GM23338 (cell line): ENCODE measurements at regions not wholly inside any gene's neighbourhood (a gene's known extent, or its start where the extent isn't known, plus 50 kb on each side); places are given as distances from the start of the nearest gene placed in this dataset.

Experiments used
- ATAC-seq: fragments of 200-7000 bp; cut with Tn5 transposase; 3 replicates; pipeline ENCODE4 v1.9.1; 2020
- DNase-seq: peaks from one replicate; pipeline ENCODE4 v3.0.0-alpha.2; 2015; ENCODE audit warnings: low spot score
- H2AFZ ChIP-seq: fragments of 200-600 bp; sonication (generic); 2 replicates; pipeline ENCODE4 v1.8.0; 2016; ENCODE audit warnings: antibody characterized with exemption, mild to moderate bottlenecking, moderate library complexity
- H3F3A ChIP-seq: fragments of 200-600 bp; sonication (generic); replicated peaks from 2 replicates; pipeline ENCODE4 v1.8.0; 2017; ENCODE audit warnings: antibody characterized with exemption, mixed run types, low read depth
- H3K27ac ChIP-seq: fragments of 200-600 bp; sonication (generic); 2 replicates; pipeline ENCODE4 v1.6.1; 2016; ENCODE audit warnings: low read depth
- H3K27me3 ChIP-seq: fragments of 200-600 bp; sonication (generic); 2 replicates; pipeline ENCODE4 v1.8.0; 2016; ENCODE audit warnings: mild to moderate bottlenecking, mixed run types, moderate library complexity; ENCODE audit not compliant: insufficient read depth
- H3K36me3 ChIP-seq: fragments of 200-600 bp; sonication (generic); 2 replicates; pipeline ENCODE4 v1.8.0; 2016; ENCODE audit warnings: mild to moderate bottlenecking; ENCODE audit not compliant: insufficient read depth
- H3K4me1 ChIP-seq: fragments of 200-600 bp; sonication (generic); 2 replicates; pipeline ENCODE4 v1.8.0; 2016; ENCODE audit warnings: mild to moderate bottlenecking, moderate library complexity; ENCODE audit not compliant: insufficient read depth
- H3K4me2 ChIP-seq: fragments of 200-600 bp; sonication (generic); 2 replicates; pipeline ENCODE4 v1.7.1; 2017; ENCODE audit warnings: mixed run types
- H3K4me3 ChIP-seq: fragments of 200-600 bp; sonication (generic); 2 replicates; pipeline ENCODE4 v1.6.1; 2016; ENCODE audit warnings: mixed run types
- H3K79me2 ChIP-seq: fragments of 200-600 bp; sonication (generic); replicated peaks from 2 replicates; pipeline ENCODE4 v1.8.0; 2017; ENCODE audit warnings: mild to moderate bottlenecking; ENCODE audit not compliant: insufficient read depth
- H3K9me2 ChIP-seq: fragments of 200-600 bp; sonication (generic); 2 replicates; pipeline ENCODE4 v1.8.0; 2017; ENCODE audit not compliant: insufficient read depth
- H4K20me1 ChIP-seq: fragments of 200-600 bp; sonication (generic); replicated peaks from 2 replicates; pipeline ENCODE4 v1.8.0; 2017; ENCODE audit warnings: mild to moderate bottlenecking; ENCODE audit not compliant: insufficient read depth
- H3K27ac Mint-ChIP-seq: 2 replicates; pipeline ENCODE4 v1.8.0; 2020; ENCODE audit warnings: inconsistent platforms, mild to moderate bottlenecking, moderate library complexity, mixed read lengths
- H3K27me3 Mint-ChIP-seq: 3 replicates; pipeline ENCODE4 v1.8.0; 2022; ENCODE audit warnings: low read depth, mild to moderate bottlenecking, moderate library complexity, mixed read lengths, inconsistent platforms; ENCODE audit not compliant: insufficient read depth, poor library complexity
- H3K36me3 Mint-ChIP-seq: 3 replicates; pipeline ENCODE4 v1.8.0; 2021; ENCODE audit warnings: low read depth, mild to moderate bottlenecking, inconsistent platforms, moderate library complexity, mixed read lengths
- H3K4me1 Mint-ChIP-seq: 3 replicates; pipeline ENCODE4 v1.8.0; 2020; ENCODE audit warnings: mild to moderate bottlenecking, inconsistent platforms, mixed read lengths
- H3K4me3 Mint-ChIP-seq: 3 replicates; pipeline ENCODE4 v1.8.0; 2021; ENCODE audit warnings: moderate library complexity, mild to moderate bottlenecking, inconsistent platforms, mixed read lengths
- H3K9me3 Mint-ChIP-seq: 3 replicates; pipeline ENCODE4 v1.8.0; 2020; ENCODE audit warnings: moderate library complexity, mild to moderate bottlenecking, inconsistent platforms, mixed read lengths
- CTCF ChIP-seq, 2 experiments: fragments of 200-600 bp in 1 of 2; sonication (generic) in 1 of 2; conservative IDR thresholded peaks; 2 replicates each; pipeline versions ENCODE4 v1.5.1 to v1.6.1; 2016 to 2017; ENCODE audit warnings: antibody characterized with exemption in 2 of 2, low read depth in 2 of 2, mild to moderate bottlenecking in 2 of 2, moderate library complexity in 1 of 2
- EZH2 ChIP-seq: fragments of 200-600 bp; sonication (generic); IDR thresholded peaks from one replicate; pipeline ENCODE4 v1.8.0; 2017; ENCODE audit warnings: antibody characterized with exemption, mild to moderate bottlenecking, low read depth; ENCODE audit not compliant: unreplicated experiment
- JUNB ChIP-seq: IDR thresholded peaks from one replicate; pipeline ENCODE4 v1.6.1; 2016; ENCODE audit warnings: antibody characterized with exemption; ENCODE audit not compliant: unreplicated experiment
- NANOG ChIP-seq: IDR thresholded peaks from 2 replicates; pipeline ENCODE4 v1.6.1; 2016; ENCODE audit warnings: antibody characterized with exemption, borderline replicate concordance
- REST ChIP-seq: IDR thresholded peaks from one replicate; pipeline ENCODE4 v1.6.1; 2018; ENCODE audit warnings: antibody characterized with exemption; ENCODE audit not compliant: unreplicated experiment
- STAT1 ChIP-seq: IDR thresholded peaks from one replicate; pipeline ENCODE4 v1.6.1; 2016; ENCODE audit warnings: antibody characterized with exemption; ENCODE audit not compliant: unreplicated experiment
- ZNF114 ChIP-seq: fragments of 250-450 bp; sonication (Bioruptor Pico); IDR thresholded peaks from 2 replicates; pipeline ENCODE4 v1.5.0; 2020; ENCODE audit warnings: mild to moderate bottlenecking, moderate library complexity
- ZNF331 ChIP-seq: fragments of 250-450 bp; sonication (Bioruptor Pico); IDR thresholded peaks from 2 replicates; pipeline ENCODE4 v1.5.0; 2020; ENCODE audit warnings: low read depth, mild to moderate bottlenecking, moderate library complexity
- TF ChIP-seq, protein P1 (sequence below): fragments of 250-450 bp; sonication (Bioruptor Pico); IDR thresholded peaks from 2 replicates; pipeline ENCODE4 v1.5.0; 2020; ENCODE audit warnings: mild to moderate bottlenecking, moderate library complexity
- TF ChIP-seq, protein P2 (sequence below): IDR thresholded peaks from 2 replicates; pipeline ENCODE4 v1.6.1; 2016; ENCODE audit warnings: antibody characterized with exemption

DNA sequence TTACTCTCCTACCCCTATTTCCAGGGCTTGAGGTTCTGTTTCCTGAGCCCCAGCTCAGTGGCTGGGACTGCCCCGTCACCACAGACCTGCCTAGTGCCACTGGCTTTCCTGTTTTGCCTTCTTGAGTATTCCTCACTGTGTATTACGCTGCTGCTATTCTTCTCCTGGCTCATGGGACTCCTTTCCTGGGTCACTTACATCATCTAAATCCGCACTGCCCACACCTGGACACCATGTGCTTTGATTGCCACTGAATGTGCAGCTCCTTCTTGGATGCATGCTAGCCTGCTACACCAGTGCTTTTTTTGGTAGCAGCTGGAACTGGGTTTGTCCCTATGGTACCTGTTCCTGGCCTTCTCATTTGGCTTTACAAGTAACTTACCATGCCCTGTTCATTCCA lies 96.6 kb upstream of the PTPRM start (continued):
- TF ChIP-seq, protein P1, sequence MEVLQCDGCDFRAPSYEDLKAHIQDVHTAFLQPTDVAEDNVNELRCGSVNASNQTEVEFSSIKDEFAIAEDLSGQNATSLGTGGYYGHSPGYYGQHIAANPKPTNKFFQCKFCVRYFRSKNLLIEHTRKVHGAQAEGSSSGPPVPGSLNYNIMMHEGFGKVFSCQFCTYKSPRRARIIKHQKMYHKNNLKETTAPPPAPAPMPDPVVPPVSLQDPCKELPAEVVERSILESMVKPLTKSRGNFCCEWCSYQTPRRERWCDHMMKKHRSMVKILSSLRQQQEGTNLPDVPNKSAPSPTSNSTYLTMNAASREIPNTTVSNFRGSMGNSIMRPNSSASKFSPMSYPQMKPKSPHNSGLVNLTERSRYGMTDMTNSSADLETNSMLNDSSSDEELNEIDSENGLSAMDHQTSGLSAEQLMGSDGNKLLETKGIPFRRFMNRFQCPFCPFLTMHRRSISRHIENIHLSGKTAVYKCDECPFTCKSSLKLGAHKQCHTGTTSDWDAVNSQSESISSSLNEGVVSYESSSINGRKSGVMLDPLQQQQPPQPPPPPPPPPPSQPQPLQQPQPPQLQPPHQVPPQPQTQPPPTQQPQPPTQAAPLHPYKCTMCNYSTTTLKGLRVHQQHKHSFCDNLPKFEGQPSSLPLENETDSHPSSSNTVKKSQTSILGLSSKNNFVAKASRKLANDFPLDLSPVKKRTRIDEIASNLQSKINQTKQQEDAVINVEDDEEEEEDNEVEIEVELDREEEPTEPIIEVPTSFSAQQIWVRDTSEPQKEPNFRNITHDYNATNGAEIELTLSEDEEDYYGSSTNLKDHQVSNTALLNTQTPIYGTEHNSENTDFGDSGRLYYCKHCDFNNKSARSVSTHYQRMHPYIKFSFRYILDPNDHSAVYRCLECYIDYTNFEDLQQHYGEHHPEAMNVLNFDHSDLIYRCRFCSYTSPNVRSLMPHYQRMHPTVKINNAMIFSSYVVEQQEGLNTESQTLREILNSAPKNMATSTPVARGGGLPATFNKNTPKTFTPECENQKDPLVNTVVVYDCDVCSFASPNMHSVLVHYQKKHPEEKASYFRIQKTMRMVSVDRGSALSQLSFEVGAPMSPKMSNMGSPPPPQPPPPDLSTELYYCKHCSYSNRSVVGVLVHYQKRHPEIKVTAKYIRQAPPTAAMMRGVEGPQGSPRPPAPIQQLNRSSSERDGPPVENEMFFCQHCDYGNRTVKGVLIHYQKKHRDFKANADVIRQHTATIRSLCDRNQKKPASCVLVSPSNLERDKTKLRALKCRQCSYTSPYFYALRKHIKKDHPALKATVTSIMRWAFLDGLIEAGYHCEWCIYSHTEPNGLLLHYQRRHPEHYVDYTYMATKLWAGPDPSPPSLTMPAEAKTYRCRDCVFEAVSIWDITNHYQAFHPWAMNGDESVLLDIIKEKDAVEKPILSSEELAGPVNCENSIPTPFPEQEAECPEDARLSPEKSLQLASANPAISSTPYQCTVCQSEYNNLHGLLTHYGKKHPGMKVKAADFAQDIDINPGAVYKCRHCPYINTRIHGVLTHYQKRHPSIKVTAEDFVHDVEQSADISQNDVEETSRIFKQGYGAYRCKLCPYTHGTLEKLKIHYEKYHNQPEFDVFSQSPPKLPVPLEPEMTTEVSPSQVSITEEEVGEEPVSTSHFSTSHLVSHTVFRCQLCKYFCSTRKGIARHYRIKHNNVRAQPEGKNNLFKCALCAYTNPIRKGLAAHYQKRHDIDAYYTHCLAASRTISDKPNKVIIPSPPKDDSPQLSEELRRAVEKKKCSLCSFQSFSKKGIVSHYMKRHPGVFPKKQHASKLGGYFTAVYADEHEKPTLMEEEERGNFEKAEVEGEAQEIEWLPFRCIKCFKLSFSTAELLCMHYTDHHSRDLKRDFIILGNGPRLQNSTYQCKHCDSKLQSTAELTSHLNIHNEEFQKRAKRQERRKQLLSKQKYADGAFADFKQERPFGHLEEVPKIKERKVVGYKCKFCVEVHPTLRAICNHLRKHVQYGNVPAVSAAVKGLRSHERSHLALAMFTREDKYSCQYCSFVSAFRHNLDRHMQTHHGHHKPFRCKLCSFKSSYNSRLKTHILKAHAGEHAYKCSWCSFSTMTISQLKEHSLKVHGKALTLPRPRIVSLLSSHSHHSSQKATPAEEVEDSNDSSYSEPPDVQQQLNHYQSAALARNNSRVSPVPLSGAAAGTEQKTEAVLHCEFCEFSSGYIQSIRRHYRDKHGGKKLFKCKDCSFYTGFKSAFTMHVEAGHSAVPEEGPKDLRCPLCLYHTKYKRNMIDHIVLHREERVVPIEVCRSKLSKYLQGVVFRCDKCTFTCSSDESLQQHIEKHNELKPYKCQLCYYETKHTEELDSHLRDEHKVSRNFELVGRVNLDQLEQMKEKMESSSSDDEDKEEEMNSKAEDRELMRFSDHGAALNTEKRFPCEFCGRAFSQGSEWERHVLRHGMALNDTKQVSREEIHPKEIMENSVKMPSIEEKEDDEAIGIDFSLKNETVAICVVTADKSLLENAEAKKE: no peak
- no peak for TF ChIP-seq EZH2

GRCh38 chr18:7476386-7476785 lies 90.7 kb upstream of the PTPRM start:
- no peak for DNase-seq
- H3F3A ChIP-seq: no peaks in the 10 kb centered on the region
- H3K9me2 ChIP-seq: no peaks in the 10 kb centered on the region
- no peak overlapping the region; the same call in 1 of the 2 replicates for H2AFZ ChIP-seq
- H3K27me3 Mint-ChIP-seq: peaks cover 3% of the 10 kb centered on the region
- H3K36me3 Mint-ChIP-seq: no peaks in the 10 kb centered on the region
- H3K4me3 ChIP-seq: no peak overlapping the region
- H3K4me1 ChIP-seq: no peaks in the 10 kb centered on the region; the same call in 1 of the 2 replicates
- no peaks in the 10 kb centered on the region for H3K9me3 Mint-ChIP-seq
- no peaks in the 10 kb centered on the region for H3K36me3 ChIP-seq
- H3K4me1 Mint-ChIP-seq: peaks cover 9% of the 10 kb centered on the region
- no peak overlapping the region for H3K4me2 ChIP-seq
- H3K79me2 ChIP-seq: no peaks in the 10 kb centered on the region
- ATAC-seq: no peak; the same call in 2 of the 3 replicates
- no peak overlapping the region for H3K27ac ChIP-seq
- H3K27ac Mint-ChIP-seq: no peak overlapping the region
- H4K20me1 ChIP-seq: no peaks in the 10 kb centered on the region
- no peak overlapping the region for H3K4me3 Mint-ChIP-seq
- no peaks in the 10 kb centered on the region for H3K27me3 ChIP-seq
- TF ChIP-seq ZNF114 (CRISPR knock-in tag): no peak
- TF ChIP-seq CTCF (conservative IDR thresholded peaks at IDR 0.05; ENCODE audit: low read depth in 2 of 2): no peak
- no peak for TF ChIP-seq ZNF331 (CRISPR knock-in tag)
- TF ChIP-seq STAT1: no peak
- TF ChIP-seq, protein P2, sequence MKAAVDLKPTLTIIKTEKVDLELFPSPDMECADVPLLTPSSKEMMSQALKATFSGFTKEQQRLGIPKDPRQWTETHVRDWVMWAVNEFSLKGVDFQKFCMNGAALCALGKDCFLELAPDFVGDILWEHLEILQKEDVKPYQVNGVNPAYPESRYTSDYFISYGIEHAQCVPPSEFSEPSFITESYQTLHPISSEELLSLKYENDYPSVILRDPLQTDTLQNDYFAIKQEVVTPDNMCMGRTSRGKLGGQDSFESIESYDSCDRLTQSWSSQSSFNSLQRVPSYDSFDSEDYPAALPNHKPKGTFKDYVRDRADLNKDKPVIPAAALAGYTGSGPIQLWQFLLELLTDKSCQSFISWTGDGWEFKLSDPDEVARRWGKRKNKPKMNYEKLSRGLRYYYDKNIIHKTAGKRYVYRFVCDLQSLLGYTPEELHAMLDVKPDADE: no peak
- no peak for TF ChIP-seq REST
- no peak for TF ChIP-seq JUNB
- no peak for TF ChIP-seq NANOG
